Myocyte (in vitro differentiated cells): ENCODE measurements at regions not wholly inside any gene's neighbourhood (a gene's known extent, or its start where the extent isn't known, plus 50 kb on each side); places are given as distances from the start of the nearest gene placed in this dataset.
A peak's percentile ranks its signal among the peaks of the same experiment; 100 is the strongest.

Experiments
- DNase-seq: peaks from one replicate; pipeline ENCODE4 v3.0.0-alpha.2; 2012; ENCODE audit warnings: low read depth

GRCh38 chr20:12020846-12021245 lies 103.2 kb downstream of the BTBD3 start:
- no peak for DNase-seq

GRCh38 chr20:12022126-12022525 lies 104.4 kb downstream of the BTBD3 start:
- no peak for DNase-seq

GRCh38 chr20:12023194-12023795 lies 105.6 kb downstream of the BTBD3 start:
- DNase-seq, result no peak

DNA sequence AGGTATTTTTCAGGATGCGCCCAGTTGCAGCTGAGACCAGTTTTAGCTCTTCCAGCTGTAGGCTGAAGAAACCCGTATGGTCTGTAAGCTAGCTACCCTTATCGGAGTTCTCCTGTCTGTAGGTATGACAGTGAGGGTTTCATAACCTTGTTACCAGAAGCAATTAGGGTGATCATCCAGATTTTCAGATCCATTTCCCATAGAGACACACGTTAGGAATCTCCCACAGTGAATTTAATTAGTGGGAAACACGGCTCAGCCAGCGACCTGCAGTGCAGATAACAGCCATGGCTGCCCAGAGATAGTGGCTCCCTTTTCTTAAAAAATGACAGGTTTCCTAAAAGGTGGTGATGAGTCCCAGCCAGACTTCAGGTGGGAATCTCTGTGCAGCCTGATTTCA lies 111.1 kb downstream of the BTBD3 start:
- no peak for DNase-seq

- DNase-seq, result no peak
Observed at GRCh38 chr20:12030470-12030869, 112.8 kb downstream of the BTBD3 start.

GRCh38 chr20:12036142-12036541 lies 118.4 kb downstream of the BTBD3 start:
- DNase-seq, result no peak

- DNase-seq, result no peak
Observed at GRCh38 chr20:12037521-12037920, 119.8 kb downstream of the BTBD3 start.

DNA sequence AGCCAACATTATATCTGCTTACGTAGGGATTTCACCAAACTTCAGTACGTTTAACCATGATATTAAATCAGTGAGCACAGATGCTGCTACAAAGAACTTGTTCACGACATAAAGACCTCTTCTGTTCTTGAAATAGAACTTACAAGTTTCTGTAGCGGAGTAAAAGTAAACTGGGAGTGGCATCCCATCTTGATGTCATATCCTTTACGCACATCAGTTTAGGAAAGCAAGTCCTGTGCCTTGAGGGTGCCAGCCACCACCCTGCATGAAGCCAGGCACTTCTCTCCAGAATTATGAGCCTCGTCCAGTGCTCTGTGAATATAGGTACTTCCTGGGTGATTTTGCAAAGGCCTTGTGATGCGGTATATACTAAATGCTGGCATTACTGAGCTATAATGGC lies 122.6 kb downstream of the BTBD3 start:
- no peak for DNase-seq

DNA sequence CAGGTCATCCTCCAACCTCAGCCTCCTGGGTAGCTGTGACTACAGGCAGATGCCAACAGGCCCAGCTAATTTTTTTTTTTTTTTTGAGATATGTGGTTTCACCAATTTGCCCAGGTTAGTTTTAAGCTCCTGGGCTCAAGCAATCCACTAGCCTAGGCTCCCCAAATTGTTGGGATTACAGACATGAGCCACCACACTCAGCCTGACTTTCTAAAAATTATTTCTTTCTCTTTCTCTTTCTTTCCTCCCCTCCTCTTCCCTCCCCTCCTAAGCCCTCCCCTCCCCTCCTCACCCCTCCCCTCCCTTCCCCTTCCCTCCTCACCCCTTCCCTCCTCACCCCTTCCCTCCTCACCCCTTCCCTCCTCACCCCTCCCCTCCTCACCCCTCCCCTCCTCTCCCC lies 127.3 kb downstream of the BTBD3 start:
- DNase-seq, result no peak

DNA sequence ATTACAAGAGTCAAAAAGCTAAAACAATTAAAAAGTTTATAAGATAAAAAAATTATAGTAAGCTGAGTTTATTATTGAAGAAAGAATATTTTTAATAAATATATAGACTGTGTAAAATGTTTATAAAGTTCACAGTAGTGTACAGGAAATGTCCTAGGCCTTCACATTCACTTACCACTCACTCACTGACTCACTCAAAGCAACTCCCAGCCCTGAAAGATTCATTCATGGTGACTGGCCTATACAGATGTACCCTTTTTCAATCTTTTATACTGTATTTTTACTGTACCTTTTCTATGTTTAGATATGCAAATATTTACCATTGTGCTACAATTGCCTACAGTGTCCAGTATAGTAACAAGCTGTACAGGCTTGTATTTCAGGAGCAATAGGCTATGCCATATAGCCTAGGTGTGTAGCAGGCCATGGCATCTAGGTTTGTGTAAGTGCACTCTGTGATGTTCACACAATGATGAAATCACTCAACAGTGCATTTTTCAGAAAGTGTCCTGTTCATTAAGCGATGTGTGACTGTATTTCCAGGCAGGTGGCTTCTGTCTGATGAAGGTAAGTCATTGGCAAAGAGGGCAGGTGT lies 130.2 kb downstream of the BTBD3 start:
- DNase-seq, result no peak

- no peak for DNase-seq
Observed at GRCh38 chr20:12049125-12049524, 131.4 kb downstream of the BTBD3 start.

DNA sequence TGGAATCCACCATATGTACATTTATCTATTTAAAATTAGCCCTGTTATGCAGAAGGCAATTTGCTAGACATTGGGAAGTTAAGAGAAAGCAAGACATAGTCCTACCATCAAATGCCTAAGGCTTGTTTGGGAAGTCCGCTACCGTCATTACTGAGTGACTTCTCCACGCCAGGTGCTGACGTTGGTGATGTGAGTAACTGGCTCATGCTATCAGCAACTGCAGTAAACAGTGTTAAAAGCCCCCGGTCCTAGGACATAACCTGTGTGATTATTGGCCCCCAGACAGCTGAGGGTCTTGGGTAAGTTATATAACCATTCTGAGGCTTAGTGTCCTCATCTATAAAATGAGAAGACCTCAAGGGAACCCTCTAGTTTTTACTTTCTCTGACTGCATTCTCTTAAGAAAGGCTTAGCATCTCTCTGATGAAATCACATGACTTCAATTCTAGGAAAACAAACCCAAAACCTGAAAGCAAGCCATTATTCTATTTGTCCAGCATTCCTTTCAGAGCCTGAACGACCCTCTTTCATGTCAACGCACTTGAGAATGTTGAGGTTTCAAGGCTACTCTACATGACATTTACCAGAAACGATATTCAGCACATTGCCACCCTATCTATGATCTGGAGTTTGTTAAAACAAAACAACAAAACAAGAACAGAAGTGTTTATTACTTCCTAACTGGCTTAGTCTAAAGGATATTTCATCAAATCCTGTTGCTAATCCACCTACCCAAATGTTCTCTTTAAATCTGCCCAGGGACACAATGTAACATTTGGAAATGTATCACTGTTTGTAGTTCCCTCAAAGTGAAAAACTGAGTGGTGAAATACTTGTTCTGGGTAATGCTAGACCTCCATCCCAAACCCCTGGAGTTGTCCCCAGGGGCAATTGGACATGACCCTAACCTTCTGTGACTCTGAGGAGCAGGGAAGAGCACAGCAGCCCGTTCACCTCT lies 133.8 kb downstream of the BTBD3 start:
- no peak for DNase-seq

- DNase-seq, result no peak
Observed at GRCh38 chr20:12053353-12053752, 135.7 kb downstream of the BTBD3 start.

- no peak for DNase-seq
Observed at GRCh38 chr20:12054556-12054955, 136.9 kb downstream of the BTBD3 start.

DNA sequence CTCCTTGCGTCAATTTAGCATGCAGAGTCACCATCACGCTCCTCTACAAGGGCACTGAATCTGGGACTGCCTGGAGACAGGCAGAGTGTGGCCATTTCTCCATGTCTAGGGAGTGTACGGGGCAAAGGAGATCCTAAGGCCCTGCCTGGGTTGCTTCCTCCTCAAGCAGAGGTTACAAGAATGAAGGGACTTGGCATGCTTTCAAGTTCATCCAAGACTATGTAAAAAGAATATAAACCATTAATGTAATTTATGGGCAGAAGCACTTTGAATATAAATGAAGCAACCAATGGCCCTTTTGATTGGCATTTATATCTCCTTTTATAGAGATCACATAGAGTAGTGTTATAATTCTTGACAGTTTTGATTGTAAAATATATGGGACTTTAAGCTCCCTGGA lies 137.5 kb downstream of the BTBD3 start:
- no peak for DNase-seq

DNA sequence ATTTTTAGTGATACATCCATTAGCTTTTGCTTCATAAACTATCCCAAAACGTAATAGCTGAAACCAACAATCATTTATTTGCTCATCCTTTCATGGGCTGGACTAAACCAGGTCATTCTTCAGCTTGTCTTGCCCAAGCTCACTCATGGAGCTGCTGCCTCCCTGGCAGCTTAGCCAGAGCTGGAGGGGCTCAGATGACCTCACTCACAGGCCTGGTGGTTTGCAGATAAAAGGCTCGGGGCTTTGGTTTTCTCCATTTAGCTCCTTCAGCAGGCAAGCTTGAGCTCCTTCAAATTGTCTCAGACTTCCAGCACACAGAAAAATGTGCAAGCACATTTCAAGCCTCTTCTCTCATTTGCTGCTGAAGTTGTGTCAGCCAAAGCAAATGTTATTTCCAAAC lies 139.1 kb downstream of the BTBD3 start:
- DNase-seq, result no peak

DNA sequence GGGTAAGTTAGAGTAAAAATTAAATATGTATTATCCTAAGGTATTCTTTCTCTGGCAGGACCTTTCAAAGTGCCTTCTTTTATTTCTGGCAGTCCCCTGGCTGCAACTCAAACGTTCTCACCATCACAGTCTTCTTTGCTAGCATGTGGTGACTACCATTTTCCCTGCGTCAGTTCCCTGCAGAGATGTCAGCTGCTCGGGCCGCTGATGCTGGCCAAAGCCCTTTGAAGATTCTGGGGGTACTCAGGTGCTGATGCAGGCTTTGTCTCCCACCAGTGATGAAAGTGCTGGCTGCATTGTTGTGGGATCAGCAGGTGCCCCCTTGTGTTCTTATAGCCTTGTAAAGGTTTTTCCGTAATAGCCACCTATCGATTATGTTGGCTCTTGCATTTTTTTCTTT lies 140.1 kb downstream of the BTBD3 start:
- DNase-seq, result no peak

- DNase-seq, result peak; percentile 21
Observed at GRCh38 chr20:12058216-12058615, 140.5 kb downstream of the BTBD3 start.

DNA sequence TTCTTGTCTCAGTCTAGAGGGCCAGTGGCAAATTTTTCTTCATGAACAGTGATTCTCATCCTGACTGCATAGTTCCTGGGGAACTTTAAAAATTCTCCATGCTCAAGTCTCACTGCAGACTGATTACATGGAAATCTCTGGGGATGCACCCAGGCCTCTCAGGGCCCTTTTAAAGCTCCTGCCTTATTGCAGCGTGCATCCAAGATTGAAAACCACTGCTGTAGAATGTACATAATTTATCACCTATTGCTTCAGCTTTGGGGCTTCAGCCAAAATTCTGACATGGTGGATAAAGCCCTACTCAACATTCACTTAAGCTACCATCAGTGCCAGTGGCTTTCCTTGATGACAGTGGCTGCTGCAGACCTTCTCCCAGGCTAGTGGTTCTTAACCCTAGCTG lies 143.8 kb downstream of the BTBD3 start:
- DNase-seq, result no peak

GRCh38 chr20:12063106-12063684 lies 145.5 kb downstream of the BTBD3 start:
- DNase-seq, result no peak

GRCh38 chr20:12064540-12064939 lies 146.8 kb downstream of the BTBD3 start:
- DNase-seq, result no peak

DNA sequence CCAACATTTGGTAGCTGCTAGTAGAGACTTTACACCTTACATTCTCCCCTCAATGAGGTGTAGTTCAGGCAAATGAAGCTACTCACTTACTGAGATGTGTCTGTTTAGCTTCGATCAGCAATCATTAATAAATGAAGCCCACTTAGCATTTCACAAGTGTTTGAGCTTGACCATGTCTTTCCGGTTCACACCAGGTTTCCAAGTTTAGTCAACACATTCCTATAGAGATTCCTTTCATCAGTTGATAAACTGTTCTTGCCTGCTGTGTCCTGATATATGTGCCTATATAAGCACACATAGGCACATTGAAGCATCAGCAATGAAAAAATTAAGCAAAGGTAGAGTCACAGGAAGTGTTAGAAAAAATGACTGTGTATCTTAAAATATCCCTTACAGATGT lies 150.0 kb downstream of the BTBD3 start:
- no peak for DNase-seq
